ENCODE measurements at regions not wholly inside any gene's neighbourhood (a gene's known extent, or its start where the extent isn't known, plus 50 kb on each side); places are given as distances from the start of the nearest gene placed in this dataset.

GRCh38 chr11:76280151-76280881 lies 74.0 kb upstream of the WNT11 start:
- Histone ChIP-seq H4K20me1 (ENCODE audit: insufficient read depth, low read length) (no peaks in the 10 kb centered on the region), H3K4me2 (ENCODE audit: low read length) (no peak overlapping the region), H3K27me3 (ENCODE audit: insufficient read depth, low read length) (no peaks in the 10 kb centered on the region), H3K4me1 (ENCODE audit: insufficient read depth, low read length) (no peaks in the 10 kb centered on the region), H3K9ac (ENCODE audit: low read length) (no peak overlapping the region), H3K9me3 (ENCODE audit: insufficient read depth, low read depth, low read length) (no peaks in the 10 kb centered on the region), H3K27ac (ENCODE audit: low read depth, low read length) (no peak overlapping the region), H3K79me2 (ENCODE audit: insufficient read depth, low read length) (no peaks in the 10 kb centered on the region), H3K4me3 (ENCODE audit: insufficient read depth, low read depth, low read length) (no peak overlapping the region), H3K36me3 (ENCODE audit: insufficient read depth, low read length) (no peaks in the 10 kb centered on the region), H2AFZ (ENCODE audit: low read depth, low read length) (no peak overlapping the region)
- H3K9me3 Mint-ChIP-seq (ENCODE audit: unreplicated experiment), result no peaks in the 10 kb centered on the region
- no peaks in the 10 kb centered on the region for H3K4me1 Mint-ChIP-seq (ENCODE audit: low read depth, unreplicated experiment)
- no peak for FAIRE-seq
- no peak for TF ChIP-seq EZH2 (IDR thresholded peaks at IDR 0.05; ENCODE audit: insufficient read depth, low read length)
- TF ChIP-seq CTCF (IDR thresholded peaks at IDR 0.05; ENCODE audit: insufficient read depth, low read depth, low read length), result no peak
- H3K27ac Mint-ChIP-seq (ENCODE audit: unreplicated experiment), result no peak overlapping the region
- no peak overlapping the region for H3K4me3 Mint-ChIP-seq (ENCODE audit: unreplicated experiment)
- no peaks in the 10 kb centered on the region for H3K36me3 Mint-ChIP-seq (ENCODE audit: low read depth, unreplicated experiment)
- peaks cover 43% of the 10 kb centered on the region for H3K27me3 Mint-ChIP-seq (ENCODE audit: low read depth, unreplicated experiment)
- no peak for DNase-seq (ENCODE audit: low read depth)

GRCh38 chr11:76279646-76280045 lies 73.3 kb upstream of the WNT11 start:
- H3K4me3 Mint-ChIP-seq (ENCODE audit: unreplicated experiment), result no peak overlapping the region
- Histone ChIP-seq H3K27me3 (ENCODE audit: insufficient read depth, low read length) (peaks cover 2% of the 10 kb centered on the region), H3K4me3 (ENCODE audit: insufficient read depth, low read depth, low read length) (no peak overlapping the region), H3K36me3 (ENCODE audit: insufficient read depth, low read length) (no peaks in the 10 kb centered on the region), H2AFZ (ENCODE audit: low read depth, low read length) (no peak overlapping the region), H4K20me1 (ENCODE audit: insufficient read depth, low read length) (no peaks in the 10 kb centered on the region), H3K9me3 (ENCODE audit: insufficient read depth, low read depth, low read length) (peaks cover 4% of the 10 kb centered on the region), H3K9ac (ENCODE audit: low read length) (no peak overlapping the region), H3K4me1 (ENCODE audit: insufficient read depth, low read length) (no peaks in the 10 kb centered on the region), H3K4me2 (ENCODE audit: low read length) (no peak overlapping the region), H3K79me2 (ENCODE audit: insufficient read depth, low read length) (no peaks in the 10 kb centered on the region), H3K27ac (ENCODE audit: low read depth, low read length) (no peak overlapping the region)
- H3K36me3 Mint-ChIP-seq (ENCODE audit: low read depth, unreplicated experiment), result no peaks in the 10 kb centered on the region
- no peak for FAIRE-seq
- no peaks in the 10 kb centered on the region for H3K4me1 Mint-ChIP-seq (ENCODE audit: low read depth, unreplicated experiment)
- no peak overlapping the region for H3K27ac Mint-ChIP-seq (ENCODE audit: unreplicated experiment)
- DNase-seq (ENCODE audit: low read depth), result no peak
- peaks cover 45% of the 10 kb centered on the region for H3K27me3 Mint-ChIP-seq (ENCODE audit: low read depth, unreplicated experiment)
- peaks cover 5% of the 10 kb centered on the region for H3K9me3 Mint-ChIP-seq (ENCODE audit: unreplicated experiment)
- TF ChIP-seq CTCF (IDR thresholded peaks at IDR 0.05; ENCODE audit: insufficient read depth, low read depth, low read length) (no peak), EZH2 (IDR thresholded peaks at IDR 0.05; ENCODE audit: insufficient read depth, low read length) (no peak)

- no peak overlapping the region for H3K27ac Mint-ChIP-seq (ENCODE audit: unreplicated experiment)
These were observed 72.7 kb upstream of the WNT11 start for GRCh38 chr11:76279038-76279437.

More at GRCh38 chr11:76279038-76279437, 72.7 kb upstream of the WNT11 start:
- Mint-ChIP-seq H3K4me3 (ENCODE audit: unreplicated experiment) (no peak overlapping the region), H3K4me1 (ENCODE audit: low read depth, unreplicated experiment) (no peaks in the 10 kb centered on the region), H3K36me3 (ENCODE audit: low read depth, unreplicated experiment) (no peaks in the 10 kb centered on the region), H3K27me3 (ENCODE audit: low read depth, unreplicated experiment) (peaks cover 50% of the 10 kb centered on the region), H3K9me3 (ENCODE audit: unreplicated experiment) (peaks cover 7% of the 10 kb centered on the region)
- Histone ChIP-seq H2AFZ (ENCODE audit: low read depth, low read length) (no peak overlapping the region), H3K4me1 (ENCODE audit: insufficient read depth, low read length) (no peaks in the 10 kb centered on the region), H3K9ac (ENCODE audit: low read length) (no peak overlapping the region), H3K9me3 (ENCODE audit: insufficient read depth, low read depth, low read length) (peaks cover 4% of the 10 kb centered on the region), H4K20me1 (ENCODE audit: insufficient read depth, low read length) (no peaks in the 10 kb centered on the region), H3K4me2 (ENCODE audit: low read length) (no peak overlapping the region), H3K36me3 (ENCODE audit: insufficient read depth, low read length) (no peaks in the 10 kb centered on the region), H3K4me3 (ENCODE audit: insufficient read depth, low read depth, low read length) (no peak overlapping the region), H3K27me3 (ENCODE audit: insufficient read depth, low read length) (peaks cover 5% of the 10 kb centered on the region), H3K27ac (ENCODE audit: low read depth, low read length) (no peak overlapping the region), H3K79me2 (ENCODE audit: insufficient read depth, low read length) (no peaks in the 10 kb centered on the region)
- DNase-seq (ENCODE audit: low read depth) (no peak), FAIRE-seq (no peak)
- no peak for TF ChIP-seq CTCF (IDR thresholded peaks at IDR 0.05; ENCODE audit: insufficient read depth, low read depth, low read length)
- no peak for TF ChIP-seq EZH2 (IDR thresholded peaks at IDR 0.05; ENCODE audit: insufficient read depth, low read length)
